ENCODE measurements at regions not wholly inside any gene's neighbourhood (a gene's known extent, or its start where the extent isn't known, plus 50 kb on each side); places are given as distances from the start of the nearest gene placed in this dataset.

GRCh38 chr2:139917690-139918384, 1137.6 kb upstream of the NXPH2 start:
- H3K4me1 ChIP-seq (ENCODE audit: insufficient read depth, low read length) = no peaks in the 10 kb centered on the region
- no peaks in the 10 kb centered on the region for H4K20me1 ChIP-seq (ENCODE audit: insufficient read depth, low read length)
- H3K4me2 ChIP-seq (ENCODE audit: insufficient read depth, low read length) = no peak overlapping the region
- no peaks in the 10 kb centered on the region for H3K36me3 ChIP-seq (ENCODE audit: insufficient read depth, low read length)
- H3K9ac ChIP-seq (ENCODE audit: low read depth, low read length) = no peak overlapping the region
- no peak overlapping the region for H3K4me3 ChIP-seq (ENCODE audit: low read depth in 1 of 2, low read length in 2 of 2)
- DNase-seq = no peak
- TF ChIP-seq EZH2 (IDR thresholded peaks at IDR 0.05; ENCODE audit: borderline replicate concordance, low read depth, low read length, severe bottlenecking) = no peak
- no peak for TF ChIP-seq CTCF (IDR thresholded peaks at IDR 0.05; ENCODE audit: borderline replicate concordance, extremely low read depth, low read length, poor library complexity, severe bottlenecking)
- H3K9me3 ChIP-seq (ENCODE audit: insufficient read depth, low read length, severe bottlenecking) = no peaks in the 10 kb centered on the region
- ATAC-seq (ENCODE audit: insufficient read depth, low read depth) = no peak
- no peak overlapping the region for H3K27ac ChIP-seq (ENCODE audit: low read length)
- H3K79me2 ChIP-seq (ENCODE audit: insufficient read depth, low read length) = no peaks in the 10 kb centered on the region
- H3K27me3 ChIP-seq (ENCODE audit: insufficient read depth, low read length, poor library complexity) = no peaks in the 10 kb centered on the region
- H2AFZ ChIP-seq (ENCODE audit: low read depth, low read length) = no peak overlapping the region

- H3K27me3 ChIP-seq (ENCODE audit: insufficient read depth, low read length, poor library complexity) = no peaks in the 10 kb centered on the region
- H4K20me1 ChIP-seq (ENCODE audit: insufficient read depth, low read length) = no peaks in the 10 kb centered on the region
- no peaks in the 10 kb centered on the region for H3K4me1 ChIP-seq (ENCODE audit: insufficient read depth, low read length)
- H2AFZ ChIP-seq (ENCODE audit: low read depth, low read length) = no peak overlapping the region
- peak; percentile 36 for TF ChIP-seq CTCF (IDR thresholded peaks at IDR 0.05; ENCODE audit: borderline replicate concordance, extremely low read depth, low read length, poor library complexity, severe bottlenecking)
- no peak for TF ChIP-seq EZH2 (IDR thresholded peaks at IDR 0.05; ENCODE audit: borderline replicate concordance, low read depth, low read length, severe bottlenecking)
- H3K9me3 ChIP-seq (ENCODE audit: insufficient read depth, low read length, severe bottlenecking) = no peaks in the 10 kb centered on the region
- no peaks in the 10 kb centered on the region for H3K36me3 ChIP-seq (ENCODE audit: insufficient read depth, low read length)
- H3K4me3 ChIP-seq (ENCODE audit: low read depth in 1 of 2, low read length in 2 of 2) = no peak overlapping the region
- H3K4me2 ChIP-seq (ENCODE audit: insufficient read depth, low read length) = no peak overlapping the region
- no peak overlapping the region for H3K27ac ChIP-seq (ENCODE audit: low read length)
- DNase-seq (no peak), ATAC-seq (ENCODE audit: insufficient read depth, low read depth) (no peak)
- H3K9ac ChIP-seq (ENCODE audit: low read depth, low read length) = no peak overlapping the region
- no peaks in the 10 kb centered on the region for H3K79me2 ChIP-seq (ENCODE audit: insufficient read depth, low read length)
These were observed 1136.6 kb upstream of the NXPH2 start for GRCh38 chr2:139916822-139917221.

GRCh38 chr2:139911160-139911559, 1131.0 kb upstream of the NXPH2 start:
- no peak for TF ChIP-seq EZH2 (IDR thresholded peaks at IDR 0.05; ENCODE audit: borderline replicate concordance, low read depth, low read length, severe bottlenecking)
- no peak for TF ChIP-seq CTCF (IDR thresholded peaks at IDR 0.05; ENCODE audit: borderline replicate concordance, extremely low read depth, low read length, poor library complexity, severe bottlenecking)
- H3K27me3 ChIP-seq (ENCODE audit: insufficient read depth, low read length, poor library complexity) = no peaks in the 10 kb centered on the region
- H3K9ac ChIP-seq (ENCODE audit: low read depth, low read length) = no peak overlapping the region
- no peaks in the 10 kb centered on the region for H3K36me3 ChIP-seq (ENCODE audit: insufficient read depth, low read length)
- no peaks in the 10 kb centered on the region for H4K20me1 ChIP-seq (ENCODE audit: insufficient read depth, low read length)
- no peaks in the 10 kb centered on the region for H3K9me3 ChIP-seq (ENCODE audit: insufficient read depth, low read length, severe bottlenecking)
- no peak overlapping the region for H3K27ac ChIP-seq (ENCODE audit: low read length)
- H3K4me3 ChIP-seq (ENCODE audit: low read depth in 1 of 2, low read length in 2 of 2) = no peak overlapping the region
- no peak overlapping the region for H3K4me2 ChIP-seq (ENCODE audit: insufficient read depth, low read length)
- DNase-seq = no peak
- no peaks in the 10 kb centered on the region for H3K4me1 ChIP-seq (ENCODE audit: insufficient read depth, low read length)
- no peaks in the 10 kb centered on the region for H3K79me2 ChIP-seq (ENCODE audit: insufficient read depth, low read length)
- ATAC-seq (ENCODE audit: insufficient read depth, low read depth) = no peak
- no peak overlapping the region for H2AFZ ChIP-seq (ENCODE audit: low read depth, low read length)

Measured in DND-41 (cell line).